Activated T-cell treated with anti-CD3 and anti-CD28 coated beads, Interleukin-2, amount 50 U/mL, for 72 hours (primary cell): ENCODE measurements at regions not wholly inside any gene's neighbourhood (a gene's known extent, or its start where the extent isn't known, plus 50 kb on each side); places are given as distances from the start of the nearest gene placed in this dataset.
"Not testable (repeated sequence)": the region's sequence is repeated elsewhere in the genome, so short reads cannot be mapped to it uniquely, and the experiment has no call there.

Source experiments
- ATAC-seq, 2 donors: fragments of 150-1000 bp; cut with Tn5 transposase; replicated peaks in 1 of 2; 2 replicates each; pipeline ENCODE4 v1.10.0; 2021; ENCODE audit warnings: moderate library complexity in 2 of 2, mild to moderate bottlenecking in 1 of 2
- DNase-seq, 2 donors: peaks; one replicate each; pipeline ENCODE4 v3.0.0; 2021 to 2022; ENCODE audit warnings: mixed read lengths in 1 of 2
- H3K27ac Mint-ChIP-seq: one replicate; pipeline ENCODE4 v1.8.0; 2022; ENCODE audit warnings: mild to moderate bottlenecking, moderate library complexity, mixed read lengths
- H3K27me3 Mint-ChIP-seq: one replicate; pipeline ENCODE4 v1.8.0; 2022; ENCODE audit warnings: low read depth, mixed read lengths
- H3K36me3 Mint-ChIP-seq, 2 donors: one replicate each; pipeline ENCODE4 v1.8.0; 2022; ENCODE audit warnings: mixed read lengths in 2 of 2, mild to moderate bottlenecking in 1 of 2; ENCODE audit not compliant: insufficient read depth in 2 of 2
- H3K4me1 Mint-ChIP-seq: one replicate; pipeline ENCODE4 v1.8.0; 2022; ENCODE audit warnings: low read depth, mixed read lengths
- H3K4me3 Mint-ChIP-seq, 2 donors: one replicate each; pipeline ENCODE4 v1.8.0; 2022; ENCODE audit warnings: mild to moderate bottlenecking in 2 of 2, mixed read lengths in 2 of 2, moderate library complexity in 2 of 2
- H3K9me3 Mint-ChIP-seq, 2 donors: one replicate each; pipeline ENCODE4 v1.8.0; 2022; ENCODE audit warnings: mixed read lengths in 2 of 2

DNA sequence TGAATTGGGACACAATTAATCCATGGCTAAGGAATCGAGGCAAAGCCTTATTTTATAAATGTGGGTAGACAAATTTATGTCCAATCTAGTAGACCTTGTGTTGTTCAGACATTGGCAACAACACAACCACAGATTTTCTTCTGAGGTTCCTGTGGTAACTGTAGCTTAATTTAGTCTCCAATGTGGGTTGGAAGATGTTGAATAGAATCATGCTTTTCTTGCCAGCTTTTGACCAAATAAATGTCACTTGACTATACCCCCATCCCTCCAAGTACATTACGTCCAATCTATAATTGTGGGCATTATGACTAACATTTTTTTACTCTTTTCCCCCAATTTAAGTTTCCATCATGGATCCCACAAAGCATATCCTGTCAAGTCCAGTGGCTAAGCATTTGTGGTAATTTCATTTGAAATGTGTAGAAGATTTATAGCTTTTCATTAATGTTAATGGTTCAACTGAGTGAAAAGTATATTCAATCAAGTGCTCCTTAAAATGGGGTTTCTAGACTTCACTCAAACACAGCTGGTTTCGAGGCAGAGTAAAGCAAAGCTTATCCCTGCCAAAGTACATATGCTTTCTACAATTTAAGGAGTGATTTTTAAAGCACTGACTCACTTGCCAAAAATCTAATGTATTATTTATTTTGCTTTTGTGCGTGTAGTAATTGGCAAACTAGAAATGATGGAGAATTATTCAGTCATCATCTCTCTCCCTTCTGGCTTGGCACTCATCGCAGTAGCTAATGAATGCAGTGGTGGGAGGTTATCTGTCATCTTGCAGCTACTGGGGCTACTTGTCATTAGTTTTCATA, 141.8 kb downstream of the FAM174A start:
- Mint-ChIP-seq H3K27me3 (no peaks in the 10 kb centered on the region), H3K27ac (no peak overlapping the region), H3K4me1 (no peaks in the 10 kb centered on the region), H3K4me3 (no peak overlapping the region), H3K9me3 (peaks cover 2 to 4% of the 10 kb centered on the region in 2 donors), H3K36me3 (peaks cover under 1 to 6% of the 10 kb centered on the region in 2 donors)
- ATAC-seq (no peak), DNase-seq (no peak)

GRCh38 chr5:100682625-100683024, 147.5 kb downstream of the FAM174A start:
- no peaks in the 10 kb centered on the region for H3K4me1 Mint-ChIP-seq
- no peak overlapping the region for H3K4me3 Mint-ChIP-seq
- H3K27me3 Mint-ChIP-seq, result no peaks in the 10 kb centered on the region
- ATAC-seq (no peak), DNase-seq (no peak)
- H3K27ac Mint-ChIP-seq, result no peak overlapping the region
- H3K9me3 Mint-ChIP-seq, result peaks cover 10 to 14% of the 10 kb centered on the region in 2 donors
- H3K36me3 Mint-ChIP-seq, result peaks cover 8 to 21% of the 10 kb centered on the region in 2 donors

GRCh38 chr5:100683881-100684280, 148.7 kb downstream of the FAM174A start:
- no peak overlapping the region for H3K27ac Mint-ChIP-seq
- H3K36me3 Mint-ChIP-seq, result peaks cover 8 to 21% of the 10 kb centered on the region in 2 donors
- peaks cover 10 to 14% of the 10 kb centered on the region in 2 donors for H3K9me3 Mint-ChIP-seq
- H3K4me3 Mint-ChIP-seq, result no peak overlapping the region
- no peaks in the 10 kb centered on the region for H3K4me1 Mint-ChIP-seq
- ATAC-seq (no peak), DNase-seq (no peak)
- H3K27me3 Mint-ChIP-seq, result no peaks in the 10 kb centered on the region

GRCh38 chr5:100685122-100685521, 149.9 kb downstream of the FAM174A start:
- H3K9me3 Mint-ChIP-seq, result peaks cover 8 to 14% of the 10 kb centered on the region in 2 donors
- not testable (repeated sequence) for H3K4me1 Mint-ChIP-seq, H3K27me3 Mint-ChIP-seq, H3K4me3 Mint-ChIP-seq, ATAC-seq, DNase-seq, H3K27ac Mint-ChIP-seq
- peaks cover 8 to 20% of the 10 kb centered on the region in 2 donors for H3K36me3 Mint-ChIP-seq

GRCh38 chr5:100688834-100689233, 153.7 kb downstream of the FAM174A start:
- H3K4me1 Mint-ChIP-seq, ATAC-seq, H3K4me3 Mint-ChIP-seq: not testable (repeated sequence)

DNA sequence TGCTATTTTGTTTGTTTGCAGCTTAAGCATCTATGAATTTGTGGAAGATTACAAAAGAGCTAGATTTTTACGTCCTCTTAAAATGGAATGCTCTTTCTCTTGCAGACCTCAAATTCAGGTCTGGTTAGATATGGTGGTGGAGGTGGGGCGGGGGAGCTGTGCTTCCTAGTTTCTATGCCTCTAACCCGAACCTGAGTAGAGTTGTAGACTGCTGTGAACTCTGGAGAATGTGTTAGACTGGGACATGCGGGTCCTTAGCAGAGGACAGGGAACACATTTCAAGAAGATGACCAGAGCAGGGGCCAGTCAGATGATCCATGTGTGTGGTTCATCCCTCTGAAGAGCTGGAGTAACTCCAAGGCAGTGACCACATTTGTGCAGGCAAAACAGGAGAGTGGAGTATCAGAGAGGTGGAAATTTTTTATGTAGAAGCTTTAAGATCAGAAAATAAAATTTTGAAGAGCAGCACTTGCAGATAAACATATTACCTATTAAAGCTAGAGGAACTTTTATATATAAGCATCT, 154.9 kb downstream of the FAM174A start:
- no peak overlapping the region for H3K4me3 Mint-ChIP-seq

More at GRCh38 chr5:100688834-100689233, 153.7 kb downstream of the FAM174A start:
- not testable (repeated sequence) for H3K27ac Mint-ChIP-seq, DNase-seq, H3K9me3 Mint-ChIP-seq, H3K36me3 Mint-ChIP-seq, H3K27me3 Mint-ChIP-seq

DNA sequence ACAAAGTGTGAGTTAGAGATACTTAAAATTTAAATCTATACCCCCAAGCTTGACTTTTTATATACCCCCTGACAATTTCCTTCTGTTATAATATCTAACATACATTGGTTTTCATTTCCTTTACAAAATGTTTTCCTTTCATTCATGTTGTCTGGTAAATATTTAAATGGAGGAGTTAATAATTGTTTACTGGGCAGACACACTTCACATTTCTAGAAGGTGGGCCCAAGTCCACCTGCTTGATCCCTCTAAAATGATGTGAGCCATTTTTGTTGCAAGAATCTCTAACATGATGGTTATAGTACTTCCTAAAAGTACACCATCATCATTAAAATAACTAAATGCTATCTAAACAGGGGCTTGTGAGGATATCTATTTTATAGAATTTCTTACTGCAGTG, 155.9 kb downstream of the FAM174A start:
- no peak overlapping the region for H3K4me3 Mint-ChIP-seq
- no peaks in the 10 kb centered on the region for H3K27me3 Mint-ChIP-seq
- peaks cover 12% of the 10 kb centered on the region for H3K4me1 Mint-ChIP-seq
- DNase-seq (no peak), ATAC-seq (no peak)
- no peaks in the 10 kb centered on the region for H3K9me3 Mint-ChIP-seq
- H3K36me3 Mint-ChIP-seq, result no peaks in the 10 kb centered on the region
- H3K27ac Mint-ChIP-seq, result no peak overlapping the region

More for the DNA sequence above, 154.9 kb downstream of the FAM174A start:
- no peak overlapping the region for H3K27ac Mint-ChIP-seq
- ATAC-seq, result no peak
- no peak for DNase-seq
- no peaks in the 10 kb centered on the region for H3K36me3 Mint-ChIP-seq
- no peaks in the 10 kb centered on the region for H3K27me3 Mint-ChIP-seq
- no peaks in the 10 kb centered on the region for H3K9me3 Mint-ChIP-seq
- H3K4me1 Mint-ChIP-seq, result peaks cover 7% of the 10 kb centered on the region

- no peaks in the 10 kb centered on the region for H3K36me3 Mint-ChIP-seq
- DNase-seq (no peak), ATAC-seq (no peak)
- peaks cover 17% of the 10 kb centered on the region for H3K4me1 Mint-ChIP-seq
- H3K4me3 Mint-ChIP-seq, result no peak overlapping the region
- H3K27ac Mint-ChIP-seq, result no peak overlapping the region
- no peaks in the 10 kb centered on the region for H3K27me3 Mint-ChIP-seq
- H3K9me3 Mint-ChIP-seq, result no peaks in the 10 kb centered on the region
Observed at GRCh38 chr5:100691548-100691947, 156.4 kb downstream of the FAM174A start.

DNA sequence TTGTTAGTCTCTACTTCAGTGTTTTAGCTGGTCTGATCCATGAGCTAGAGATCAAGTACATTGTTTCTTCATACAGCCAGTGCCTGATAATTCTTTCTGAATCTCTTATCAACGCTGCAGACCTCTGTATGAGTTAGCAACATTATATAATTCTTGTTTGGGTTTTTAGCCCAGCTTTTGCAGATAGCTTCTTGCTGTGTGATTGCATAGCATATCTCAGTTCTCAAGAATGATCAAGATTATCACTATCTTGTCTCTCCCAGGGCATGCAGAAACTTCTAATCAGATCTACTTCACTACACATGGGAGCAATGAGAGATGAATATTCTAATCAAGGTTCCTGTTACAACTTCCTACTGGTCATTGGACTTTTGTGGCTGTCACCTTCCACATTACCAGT, 158.3 kb downstream of the FAM174A start:
- DNase-seq (no peak), ATAC-seq (no peak)
- H3K27ac Mint-ChIP-seq, result no peak overlapping the region
- no peaks in the 10 kb centered on the region for H3K27me3 Mint-ChIP-seq
- H3K4me1 Mint-ChIP-seq, result peaks cover 18% of the 10 kb centered on the region
- no peaks in the 10 kb centered on the region for H3K9me3 Mint-ChIP-seq
- no peak overlapping the region for H3K4me3 Mint-ChIP-seq
- H3K36me3 Mint-ChIP-seq, result no peaks in the 10 kb centered on the region

GRCh38 chr5:100694100-100694499, 158.9 kb downstream of the FAM174A start:
- Mint-ChIP-seq H3K27ac (no peak overlapping the region), H3K36me3 (no peaks in the 10 kb centered on the region), H3K4me1 (peaks cover 18% of the 10 kb centered on the region), H3K4me3 (no peak overlapping the region), H3K27me3 (no peaks in the 10 kb centered on the region), H3K9me3 (no peaks in the 10 kb centered on the region)
- DNase-seq (no peak), ATAC-seq (peak in 1 of 2 donors; percentile 39)

- ATAC-seq, result no peak
- no peak overlapping the region for H3K27ac Mint-ChIP-seq
- no peaks in the 10 kb centered on the region for H3K9me3 Mint-ChIP-seq
- no peaks in the 10 kb centered on the region for H3K36me3 Mint-ChIP-seq
- no peaks in the 10 kb centered on the region for H3K27me3 Mint-ChIP-seq
- DNase-seq, result no peak
- no peak overlapping the region for H3K4me3 Mint-ChIP-seq
- peaks cover 18% of the 10 kb centered on the region for H3K4me1 Mint-ChIP-seq
Observed at GRCh38 chr5:100697970-100698369, 162.8 kb downstream of the FAM174A start.

DNA sequence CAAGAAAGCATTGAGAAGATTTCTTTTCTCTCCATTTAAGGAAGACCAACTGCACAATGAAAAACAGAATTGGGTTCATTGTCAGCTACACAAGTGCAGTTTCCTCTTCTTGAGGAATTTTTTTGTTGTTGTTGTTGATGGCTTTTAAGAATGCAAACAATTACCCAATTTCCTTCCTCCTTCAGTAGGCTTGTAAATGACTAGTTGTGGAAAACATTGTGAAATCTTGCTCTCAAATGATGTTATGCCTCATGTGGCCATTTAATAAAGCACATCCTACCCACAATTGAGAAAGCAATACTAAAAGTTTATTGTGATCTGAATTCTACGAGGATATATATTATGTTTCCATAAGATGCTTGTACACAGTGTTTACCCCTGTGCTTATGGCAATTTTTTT, 171.6 kb downstream of the FAM174A start:
- ATAC-seq (no peak), DNase-seq (no peak)
- Mint-ChIP-seq H3K4me1 (no peaks in the 10 kb centered on the region), H3K9me3 (peaks cover 0 to 2% of the 10 kb centered on the region in 2 donors), H3K27ac (no peak overlapping the region), H3K27me3 (no peaks in the 10 kb centered on the region), H3K36me3 (peaks cover 0 to 3% of the 10 kb centered on the region in 2 donors), H3K4me3 (no peak overlapping the region)

DNA sequence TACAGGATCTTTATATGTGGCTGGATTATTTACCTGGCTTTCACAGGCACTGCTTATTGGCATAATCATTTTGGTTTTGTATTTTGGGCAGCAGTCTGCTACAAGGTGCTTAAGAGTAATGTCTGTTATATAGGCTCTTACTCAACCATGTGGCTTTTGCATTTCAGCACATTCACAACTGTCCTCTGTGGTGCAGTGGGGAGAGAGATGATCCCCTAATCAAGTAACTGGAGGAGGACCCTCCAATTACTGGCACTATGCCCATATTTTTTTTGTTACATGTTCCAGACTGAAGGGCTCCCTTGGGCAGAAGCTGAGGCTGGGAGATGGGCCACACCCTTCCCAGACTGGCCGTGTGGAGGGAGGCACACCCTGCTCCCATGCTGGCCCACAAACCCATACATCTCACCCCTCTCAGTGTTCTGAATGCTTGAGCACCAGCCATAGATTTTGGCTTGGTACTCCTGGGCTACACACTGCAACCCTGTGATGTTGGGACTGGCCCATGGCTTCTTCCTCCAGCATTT, 173.5 kb downstream of the FAM174A start:
- Mint-ChIP-seq H3K4me1 (no peaks in the 10 kb centered on the region), H3K9me3 (peaks cover 0 to 2% of the 10 kb centered on the region in 2 donors), H3K27me3 (no peaks in the 10 kb centered on the region), H3K4me3 (no peak overlapping the region), H3K36me3 (no peaks in the 10 kb centered on the region), H3K27ac (no peak overlapping the region)
- ATAC-seq, result no peak
- no peak for DNase-seq
